OCI-LY3 (cell line): ENCODE measurements at regions not wholly inside any gene's neighbourhood (a gene's known extent, or its start where the extent isn't known, plus 50 kb on each side); places are given as distances from the start of the nearest gene placed in this dataset.

ENCODE experiments used
- EZH2phosphoT487 ChIP-seq: fragments of 200-600 bp; shearing (Covaris generic); IDR thresholded peaks from 2 replicates; pipeline ENCODE4 v1.6.1; 2018; ENCODE audit warnings: antibody characterized with exemption, mixed run types, low read depth
- TF ChIP-seq, protein P1 (sequence below): fragments of 200-600, 300-600 bp; sonication (generic); IDR thresholded peaks from 2 replicates; pipeline ENCODE4 v1.5.1; 2014; ENCODE audit warnings: antibody characterized with exemption, low read length, low read depth

DNA sequence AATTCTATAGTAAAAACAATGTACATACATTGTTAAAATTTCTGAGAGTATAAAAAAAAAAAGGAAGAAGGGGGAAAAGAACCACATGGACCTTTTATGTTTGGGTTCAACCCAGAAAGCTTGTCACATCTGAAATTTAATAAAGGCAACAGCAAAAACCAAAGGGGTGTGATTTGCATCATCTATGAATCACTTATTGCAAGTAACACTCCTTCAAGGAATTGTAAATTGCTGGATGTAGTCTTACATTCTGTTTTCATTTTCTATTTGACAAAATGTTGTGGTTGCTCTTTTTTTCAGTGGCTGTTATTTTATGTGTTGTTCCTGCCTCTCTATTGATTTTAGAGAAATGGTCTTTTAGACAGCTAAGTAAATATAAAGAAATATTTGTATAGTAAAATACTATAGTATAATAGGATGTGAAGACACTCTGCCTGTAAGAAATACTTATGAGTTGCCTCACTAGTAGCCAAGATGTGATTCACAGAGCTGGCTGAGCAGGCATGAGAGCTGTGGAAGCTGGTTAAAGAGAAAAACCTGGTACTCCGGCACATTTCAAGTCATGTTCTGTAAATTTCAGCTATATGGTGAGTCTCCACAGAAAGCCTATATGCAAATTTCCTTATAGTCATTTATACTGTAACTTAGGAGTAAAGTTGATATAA lies 131.1 kb upstream of the CNTLN start:
- TF ChIP-seq, protein P1, sequence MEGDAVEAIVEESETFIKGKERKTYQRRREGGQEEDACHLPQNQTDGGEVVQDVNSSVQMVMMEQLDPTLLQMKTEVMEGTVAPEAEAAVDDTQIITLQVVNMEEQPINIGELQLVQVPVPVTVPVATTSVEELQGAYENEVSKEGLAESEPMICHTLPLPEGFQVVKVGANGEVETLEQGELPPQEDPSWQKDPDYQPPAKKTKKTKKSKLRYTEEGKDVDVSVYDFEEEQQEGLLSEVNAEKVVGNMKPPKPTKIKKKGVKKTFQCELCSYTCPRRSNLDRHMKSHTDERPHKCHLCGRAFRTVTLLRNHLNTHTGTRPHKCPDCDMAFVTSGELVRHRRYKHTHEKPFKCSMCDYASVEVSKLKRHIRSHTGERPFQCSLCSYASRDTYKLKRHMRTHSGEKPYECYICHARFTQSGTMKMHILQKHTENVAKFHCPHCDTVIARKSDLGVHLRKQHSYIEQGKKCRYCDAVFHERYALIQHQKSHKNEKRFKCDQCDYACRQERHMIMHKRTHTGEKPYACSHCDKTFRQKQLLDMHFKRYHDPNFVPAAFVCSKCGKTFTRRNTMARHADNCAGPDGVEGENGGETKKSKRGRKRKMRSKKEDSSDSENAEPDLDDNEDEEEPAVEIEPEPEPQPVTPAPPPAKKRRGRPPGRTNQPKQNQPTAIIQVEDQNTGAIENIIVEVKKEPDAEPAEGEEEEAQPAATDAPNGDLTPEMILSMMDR = no peak
- no peak for TF ChIP-seq EZH2phosphoT487
